Liver (tissue), 8 donors: ENCODE measurements at regions not wholly inside any gene's neighbourhood (a gene's known extent, or its start where the extent isn't known, plus 50 kb on each side); places are given as distances from the start of the nearest gene placed in this dataset.

Source experiments
- DNase-seq: peaks from one replicate; pipeline ENCODE4 v3.0.0-alpha.2; 2017; ENCODE audit warnings: low spot score
- H3K27ac ChIP-seq, 2 donors: one replicate each; pipeline ENCODE4 v1.7.0; 2013; ENCODE audit warnings: inconsistent platforms in 2 of 2, low read length in 2 of 2, control low read depth in 1 of 2, low read depth in 1 of 2, mild to moderate bottlenecking in 1 of 2
- H3K27me3 ChIP-seq, 4 donors: one replicate each; pipeline versions ENCODE4 v1.6.1 to v1.7.0; 2013; ENCODE audit warnings: low read length in 3 of 4, inconsistent platforms in 1 of 4, mild to moderate bottlenecking in 1 of 4, moderate library complexity in 1 of 4; ENCODE audit not compliant: control insufficient read depth in 4 of 4, insufficient read depth in 4 of 4
- H3K36me3 ChIP-seq, 4 donors: one replicate each; pipeline versions ENCODE4 v1.6.1 to v1.7.0; 2013; ENCODE audit warnings: low read length in 3 of 4, mild to moderate bottlenecking in 3 of 4, low read depth in 1 of 4, moderate library complexity in 1 of 4; ENCODE audit not compliant: control insufficient read depth in 4 of 4, insufficient read depth in 3 of 4
- H3K4me1 ChIP-seq, 4 donors: one replicate each; pipeline versions ENCODE4 v1.6.1 to v1.7.0; 2013; ENCODE audit warnings: low read length in 3 of 4, mild to moderate bottlenecking in 3 of 4, moderate library complexity in 1 of 4; ENCODE audit not compliant: control insufficient read depth in 4 of 4, insufficient read depth in 4 of 4
- H3K4me3 ChIP-seq, 3 donors: one replicate each; pipeline versions ENCODE4 v1.6.1 to v1.7.0; 2013; ENCODE audit warnings: low read length in 3 of 3, control low read depth in 1 of 3, low read depth in 1 of 3, mild to moderate bottlenecking in 1 of 3
- H3K9ac ChIP-seq, 2 donors: one replicate each; pipeline ENCODE4 v1.7.0; 2013; ENCODE audit warnings: low read length in 2 of 2, mild to moderate bottlenecking in 2 of 2, moderate library complexity in 2 of 2, control low read depth in 1 of 2, low read depth in 1 of 2
- H3K9me3 ChIP-seq, 4 donors: one replicate each; pipeline versions ENCODE4 v1.6.1 to v1.7.0; 2013; ENCODE audit warnings: low read length in 3 of 4; ENCODE audit not compliant: control insufficient read depth in 4 of 4
- ATF3 ChIP-seq: IDR thresholded peaks from 2 replicates; pipeline ENCODE4 v1.6.1; 2016; ENCODE audit warnings: antibody characterized with exemption
- CTCF ChIP-seq: fragments of 150-350 bp; IDR thresholded peaks from 2 replicates; pipeline ENCODE4 v1.5.1; 2017; ENCODE audit warnings: improper control_type of control experiment, low read depth, low read length; ENCODE audit not compliant: missing input control
- EGR1 ChIP-seq, 2 donors: IDR thresholded peaks; 2 replicates each; pipeline ENCODE4 v1.6.1; 2016 to 2018; ENCODE audit warnings: antibody characterized with exemption in 2 of 2, low read depth in 2 of 2
- FOXA1 ChIP-seq: IDR thresholded peaks from 2 replicates; pipeline ENCODE4 v1.6.1; 2016; ENCODE audit warnings: antibody characterized with exemption
- GABPA ChIP-seq, 2 donors: IDR thresholded peaks in 1 of 2; conservative IDR thresholded peaks in 1 of 2; 2 replicates each; pipeline ENCODE4 v1.6.1; 2016; ENCODE audit warnings: antibody characterized with exemption in 2 of 2, mild to moderate bottlenecking in 1 of 2, moderate library complexity in 1 of 2
- HNF4A ChIP-seq, 2 donors: conservative IDR thresholded peaks; 2 replicates each; pipeline ENCODE4 v1.6.1; 2016; ENCODE audit warnings: antibody characterized with exemption in 2 of 2, mild to moderate bottlenecking in 2 of 2
- HNF4G ChIP-seq: IDR thresholded peaks from 2 replicates; pipeline ENCODE4 v1.6.1; 2016; ENCODE audit warnings: antibody characterized with exemption
- JUND ChIP-seq, 2 donors: IDR thresholded peaks; 2 replicates each; pipeline ENCODE4 v1.6.1; 2016; ENCODE audit warnings: antibody characterized with exemption in 2 of 2
- MAX ChIP-seq: IDR thresholded peaks from 2 replicates; pipeline ENCODE4 v1.6.1; 2016; ENCODE audit warnings: antibody characterized with exemption
- NR2F2 ChIP-seq: IDR thresholded peaks from 2 replicates; pipeline ENCODE4 v1.6.1; 2016; ENCODE audit warnings: antibody characterized with exemption
- RAD21 ChIP-seq, 2 donors: IDR thresholded peaks; 2 replicates each; pipeline ENCODE4 v1.6.1; 2016; ENCODE audit warnings: antibody characterized with exemption in 2 of 2, mild to moderate bottlenecking in 2 of 2
- RXRA ChIP-seq, 2 donors: IDR thresholded peaks; 2 replicates each; pipeline ENCODE4 v1.6.1; 2017 to 2018; ENCODE audit warnings: antibody characterized with exemption in 2 of 2, mild to moderate bottlenecking in 1 of 2
- SP1 ChIP-seq: IDR thresholded peaks from 2 replicates; pipeline ENCODE4 v1.6.1; 2018; ENCODE audit warnings: antibody characterized with exemption, mild to moderate bottlenecking
- TAF1 ChIP-seq: conservative IDR thresholded peaks from 2 replicates; pipeline ENCODE4 v1.6.1; 2016; ENCODE audit warnings: antibody characterized with exemption, mild to moderate bottlenecking
- YY1 ChIP-seq: IDR thresholded peaks from 2 replicates; pipeline ENCODE4 v1.6.1; 2016; ENCODE audit warnings: antibody characterized with exemption, mild to moderate bottlenecking
- ZBTB33 ChIP-seq: IDR thresholded peaks from 2 replicates; pipeline ENCODE4 v1.6.1; 2016; ENCODE audit warnings: antibody characterized with exemption
- WGBS: extraction: QIAGEN DNeasy Blood & Tissue Kit; methylation state at CpG from one replicate; pipeline ENCODE4 v1.1.7; 2013; 5-methylcytosine and 5-hydroxymethylcytosine counted together
- donor health status: healthy.
- donor health status: healthy.
- donor health status: healthy.
- donor health status: healthy.
- donor health status: healthy.

GRCh38 chr20:17790296-17790695 lies 90.5 kb downstream of the BANF2 start (continued):
- TF ChIP-seq CTCF (no peak), TAF1 (no peak)

- no peak overlapping the region for H3K9ac ChIP-seq
Observed at GRCh38 chr20:17787816-17788215, 88.0 kb downstream of the BANF2 start.

GRCh38 chr20:17786221-17786718 lies 86.5 kb downstream of the BANF2 start:
- no peak for DNase-seq
- H3K9me3 ChIP-seq: no peaks in the 10 kb centered on the region
- H3K4me1 ChIP-seq: no peaks in the 10 kb centered on the region
- no peaks in the 10 kb centered on the region for H3K27me3 ChIP-seq
- no peaks in the 10 kb centered on the region for H3K36me3 ChIP-seq
- no peak overlapping the region for H3K4me3 ChIP-seq
- H3K9ac ChIP-seq: no peak overlapping the region
- WGBS: 71% methylated on average over 11 of the region's 11 CpGs
- no peak overlapping the region for H3K27ac ChIP-seq
- TF ChIP-seq YY1 (no peak), MAX (no peak), ZBTB33 (no peak), TAF1 (no peak), JUND (IDR thresholded peaks at IDR 0.05) (no peak), FOXA1 (no peak), RXRA (IDR thresholded peaks at IDR 0.05) (no peak), RAD21 (IDR thresholded peaks at IDR 0.05) (no peak), HNF4A (conservative IDR thresholded peaks at IDR 0.05) (no peak), NR2F2 (no peak), SP1 (no peak), EGR1 (IDR thresholded peaks at IDR 0.05; ENCODE audit: low read depth in 2 of 2) (no peak), GABPA (IDR thresholded peaks at IDR 0.05 in 1 of 2, conservative IDR thresholded peaks at IDR 0.05 in 1 of 2) (no peak), CTCF (no peak), ATF3 (no peak)

More at GRCh38 chr20:17787816-17788215, 88.0 kb downstream of the BANF2 start:
- 91% methylated on average over 1 of the region's 1 CpG for WGBS
- H3K27ac ChIP-seq: no peak overlapping the region
- no peaks in the 10 kb centered on the region for H3K27me3 ChIP-seq
- H3K9me3 ChIP-seq: no peaks in the 10 kb centered on the region
- H3K36me3 ChIP-seq: no peaks in the 10 kb centered on the region
- TF ChIP-seq ZBTB33 (no peak), GABPA (IDR thresholded peaks at IDR 0.05 in 1 of 2, conservative IDR thresholded peaks at IDR 0.05 in 1 of 2) (no peak), RAD21 (IDR thresholded peaks at IDR 0.05) (no peak), SP1 (no peak), EGR1 (IDR thresholded peaks at IDR 0.05; ENCODE audit: low read depth in 2 of 2) (no peak), YY1 (no peak), HNF4G (no peak), FOXA1 (no peak), MAX (no peak), NR2F2 (no peak)
- no peaks in the 10 kb centered on the region for H3K4me1 ChIP-seq
- no peak overlapping the region for H3K4me3 ChIP-seq
- no peak for DNase-seq
